ENCODE measurements at regions not wholly inside any gene's neighbourhood (a gene's known extent, or its start where the extent isn't known, plus 50 kb on each side); places are given as distances from the start of the nearest gene placed in this dataset.

DNA sequence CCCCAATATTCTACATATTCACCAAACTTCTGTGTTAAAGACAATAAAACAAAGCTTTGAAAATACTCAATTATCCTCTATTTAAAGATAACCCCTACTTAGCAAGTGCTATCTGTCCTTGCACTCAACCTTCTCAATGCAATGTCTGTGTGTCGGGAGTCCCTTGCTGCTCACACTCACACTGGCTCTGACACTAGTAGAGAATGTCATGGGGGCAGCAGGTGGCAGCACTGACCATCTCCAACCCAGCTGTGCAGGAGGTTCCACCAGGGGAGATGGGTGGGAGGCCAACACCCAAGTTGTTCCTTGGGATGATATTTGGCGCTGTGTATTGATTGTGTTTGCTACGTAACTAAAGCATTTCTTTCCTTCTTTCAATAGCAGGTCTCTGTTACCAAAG lies 59.4 kb upstream of the SIMC1 start:
- Histone ChIP-seq H3K27me3 (ENCODE audit: control insufficient read depth in 3 of 3, insufficient read depth in 3 of 3, low read length in 2 of 3) (peaks cover 0 to 6% (median 0%) of the 10 kb centered on the region in 3 donors), H3K9me3 (ENCODE audit: control insufficient read depth in 4 of 4, insufficient read depth in 3 of 4, low read length in 3 of 4) (peaks cover 0 to 10% (median 0%) of the 10 kb centered on the region in 4 donors), H3K9ac (ENCODE audit: insufficient read depth in 1 of 2, low read length in 2 of 2) (no peak overlapping the region), H3K27ac (ENCODE audit: low read depth in 1 of 2, low read length in 1 of 2) (no peak overlapping the region), H3K4me3 (no peak overlapping the region), H3K36me3 (ENCODE audit: control insufficient read depth in 4 of 4, insufficient read depth in 4 of 4, low read length in 4 of 4) (no peaks in the 10 kb centered on the region), H3K4me1 (ENCODE audit: control insufficient read depth in 5 of 5, insufficient read depth in 5 of 5, low read length in 5 of 5) (peaks cover 0 to 6% (median 0%) of the 10 kb centered on the region in 5 donors)
- no peak for DNase-seq
- no peak for ATAC-seq (ENCODE audit: insufficient read depth, low FRiP score)
- 95 to 100% methylated on average over 3 of the region's 3 CpGs for WGBS, 2 donors
- TF ChIP-seq, protein P1, sequence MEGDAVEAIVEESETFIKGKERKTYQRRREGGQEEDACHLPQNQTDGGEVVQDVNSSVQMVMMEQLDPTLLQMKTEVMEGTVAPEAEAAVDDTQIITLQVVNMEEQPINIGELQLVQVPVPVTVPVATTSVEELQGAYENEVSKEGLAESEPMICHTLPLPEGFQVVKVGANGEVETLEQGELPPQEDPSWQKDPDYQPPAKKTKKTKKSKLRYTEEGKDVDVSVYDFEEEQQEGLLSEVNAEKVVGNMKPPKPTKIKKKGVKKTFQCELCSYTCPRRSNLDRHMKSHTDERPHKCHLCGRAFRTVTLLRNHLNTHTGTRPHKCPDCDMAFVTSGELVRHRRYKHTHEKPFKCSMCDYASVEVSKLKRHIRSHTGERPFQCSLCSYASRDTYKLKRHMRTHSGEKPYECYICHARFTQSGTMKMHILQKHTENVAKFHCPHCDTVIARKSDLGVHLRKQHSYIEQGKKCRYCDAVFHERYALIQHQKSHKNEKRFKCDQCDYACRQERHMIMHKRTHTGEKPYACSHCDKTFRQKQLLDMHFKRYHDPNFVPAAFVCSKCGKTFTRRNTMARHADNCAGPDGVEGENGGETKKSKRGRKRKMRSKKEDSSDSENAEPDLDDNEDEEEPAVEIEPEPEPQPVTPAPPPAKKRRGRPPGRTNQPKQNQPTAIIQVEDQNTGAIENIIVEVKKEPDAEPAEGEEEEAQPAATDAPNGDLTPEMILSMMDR (IDR thresholded peaks at IDR 0.05; ENCODE audit: control extremely low read depth, extremely low read depth) = no peak

DNA sequence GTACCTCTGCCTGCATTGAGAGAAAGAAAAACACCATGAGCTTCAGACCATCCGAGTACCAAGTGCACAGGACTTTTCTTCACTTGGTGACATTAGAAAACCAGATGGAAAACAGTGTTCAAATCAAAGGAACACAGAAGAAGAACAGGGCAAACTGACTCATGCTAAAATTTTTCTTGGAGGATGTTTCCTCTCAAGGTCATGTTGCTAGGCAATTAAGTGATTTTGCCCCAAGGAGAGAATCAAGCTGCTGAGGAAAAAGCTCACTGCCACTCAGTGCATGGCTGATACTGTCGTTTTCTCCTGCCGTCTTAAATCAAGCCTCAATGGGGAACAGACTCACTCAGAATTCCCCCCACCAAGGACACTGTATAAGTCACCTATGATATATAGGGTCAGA lies 57.9 kb upstream of the SIMC1 start:
- peak in 1 of 3 donors; percentile 46 for DNase-seq
- Histone ChIP-seq H3K4me3 (no peak overlapping the region), H3K27me3 (ENCODE audit: control insufficient read depth in 3 of 3, insufficient read depth in 3 of 3, low read length in 2 of 3) (no peaks in the 10 kb centered on the region), H3K36me3 (ENCODE audit: control insufficient read depth in 4 of 4, insufficient read depth in 4 of 4, low read length in 4 of 4) (no peaks in the 10 kb centered on the region), H3K9me3 (ENCODE audit: control insufficient read depth in 4 of 4, insufficient read depth in 3 of 4, low read length in 3 of 4) (peaks cover 0 to 10% (median 0%) of the 10 kb centered on the region in 4 donors), H3K4me1 (ENCODE audit: control insufficient read depth in 5 of 5, insufficient read depth in 5 of 5, low read length in 5 of 5) (peaks cover 0 to 7% (median 2%) of the 10 kb centered on the region in 5 donors), H3K9ac (ENCODE audit: insufficient read depth in 1 of 2, low read length in 2 of 2) (no peak overlapping the region), H3K27ac (ENCODE audit: low read depth in 1 of 2, low read length in 1 of 2) (no peak overlapping the region)
- whole genome bisulfite sequencing, 2 donors = 56 to 72% methylated on average over 3 of the region's 3 CpGs
- TF ChIP-seq, protein P1 (IDR thresholded peaks at IDR 0.05; ENCODE audit: control extremely low read depth, extremely low read depth) = no peak
- ATAC-seq (ENCODE audit: insufficient read depth, low FRiP score) = no peak

DNA sequence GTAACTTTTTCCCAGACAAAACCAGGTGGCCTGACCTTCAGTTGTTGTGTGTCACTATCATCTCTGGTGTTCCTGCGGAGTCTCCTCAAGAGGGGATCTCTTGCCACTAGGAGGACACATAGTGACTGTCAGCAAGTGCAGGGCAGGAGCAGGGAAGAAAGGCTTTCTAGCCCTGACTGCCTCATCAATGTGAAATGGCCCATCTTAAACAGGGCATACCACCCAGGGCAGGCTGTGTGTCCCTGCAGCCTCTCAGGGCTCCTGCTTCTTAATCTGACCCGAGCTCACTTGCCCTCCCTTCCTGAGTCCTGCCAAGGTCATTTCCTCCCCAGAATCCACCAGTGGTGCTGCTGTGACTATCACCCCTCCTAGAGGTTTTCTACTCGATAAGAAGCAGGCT lies 57.4 kb upstream of the SIMC1 start:
- H3K27ac ChIP-seq (ENCODE audit: low read depth in 1 of 2, low read length in 1 of 2) = no peak overlapping the region
- DNase-seq (no peak), ATAC-seq (ENCODE audit: insufficient read depth, low FRiP score) (no peak)
- H3K36me3 ChIP-seq (ENCODE audit: control insufficient read depth in 4 of 4, insufficient read depth in 4 of 4, low read length in 4 of 4) = no peaks in the 10 kb centered on the region
- H3K9ac ChIP-seq (ENCODE audit: insufficient read depth in 1 of 2, low read length in 2 of 2) = no peak overlapping the region
- no peak overlapping the region for H3K4me3 ChIP-seq
- peaks cover 0 to 7% (median 2%) of the 10 kb centered on the region in 5 donors for H3K4me1 ChIP-seq (ENCODE audit: control insufficient read depth in 5 of 5, insufficient read depth in 5 of 5, low read length in 5 of 5)
- WGBS, 2 donors = 44 to 55% methylated on average over 3 of the region's 3 CpGs
- peaks cover 0 to 10% (median 0%) of the 10 kb centered on the region in 4 donors for H3K9me3 ChIP-seq (ENCODE audit: control insufficient read depth in 4 of 4, insufficient read depth in 3 of 4, low read length in 3 of 4)
- TF ChIP-seq, protein P1 (IDR thresholded peaks at IDR 0.05; ENCODE audit: control extremely low read depth, extremely low read depth) = no peak
- H3K27me3 ChIP-seq (ENCODE audit: control insufficient read depth in 3 of 3, insufficient read depth in 3 of 3, low read length in 2 of 3) = no peaks in the 10 kb centered on the region

DNA sequence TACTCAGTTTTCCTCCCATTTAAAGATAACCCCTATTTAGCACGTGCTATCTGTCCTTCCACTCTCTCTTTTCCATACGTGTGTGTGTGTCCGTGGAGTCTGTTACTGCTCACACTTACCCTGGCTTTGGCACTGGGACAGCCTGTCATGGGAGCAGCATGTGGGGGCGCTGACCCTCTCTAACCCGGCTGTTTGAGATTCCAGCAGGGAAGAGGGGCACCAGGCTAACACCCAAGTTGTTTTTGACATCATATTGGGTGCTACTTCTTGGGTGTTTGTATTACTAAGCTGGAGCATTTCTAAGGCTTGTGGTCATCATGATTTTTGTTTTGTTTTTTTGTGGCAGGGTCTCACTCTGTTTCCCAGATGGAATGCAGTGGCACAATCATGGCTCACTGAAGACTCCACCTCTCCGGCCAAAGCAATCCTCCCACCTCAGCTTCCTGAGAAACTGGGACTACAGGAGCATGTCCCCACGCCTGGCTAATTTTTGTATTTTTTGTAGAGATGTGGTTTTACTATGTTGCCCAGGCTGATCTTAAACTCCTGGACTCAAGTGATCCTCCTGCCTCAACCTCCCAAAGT lies 56.9 kb upstream of the SIMC1 start:
- TF ChIP-seq, protein P1 (IDR thresholded peaks at IDR 0.05; ENCODE audit: control extremely low read depth, extremely low read depth) = no peak
- Histone ChIP-seq H3K27me3 (ENCODE audit: control insufficient read depth in 3 of 3, insufficient read depth in 3 of 3, low read length in 2 of 3) (no peaks in the 10 kb centered on the region), H3K36me3 (ENCODE audit: control insufficient read depth in 4 of 4, insufficient read depth in 4 of 4, low read length in 4 of 4) (no peaks in the 10 kb centered on the region), H3K27ac (ENCODE audit: low read depth in 1 of 2, low read length in 1 of 2) (no peak overlapping the region), H3K4me1 (ENCODE audit: control insufficient read depth in 5 of 5, insufficient read depth in 5 of 5, low read length in 5 of 5) (peaks cover 0 to 7% (median 2%) of the 10 kb centered on the region in 5 donors), H3K9me3 (ENCODE audit: control insufficient read depth in 4 of 4, insufficient read depth in 3 of 4, low read length in 3 of 4) (peaks cover 0 to 10% (median 0%) of the 10 kb centered on the region in 4 donors), H3K9ac (ENCODE audit: insufficient read depth in 1 of 2, low read length in 2 of 2) (no peak overlapping the region), H3K4me3 (no peak overlapping the region)
- DNase-seq (no peak), ATAC-seq (ENCODE audit: insufficient read depth, low FRiP score) (no peak)
- 76 to 85% methylated on average over 7 of the region's 7 CpGs for WGBS, 2 donors

Measured in lung (tissue), 11 donors.